K562 (cell line): ENCODE measurements at regions not wholly inside any gene's neighbourhood (a gene's known extent, or its start where the extent isn't known, plus 50 kb on each side); places are given as distances from the start of the nearest gene placed in this dataset.

Experiments used
- ATAC-seq: fragments of 200-7000 bp; cut with Tn5 transposase; 3 replicates; pipeline ENCODE4 v1.9.1; 2020; ENCODE audit warnings: moderate library complexity
- BruUV-seq: library from RNA; stranded (reverse); fragments of 400-500 nt; replicated peaks from 2 replicates; lab custom pipeline; 2021; lab: Mats Ljungman, UMichigan
- CTCF ChIA-PET: fragments of 300-600 bp; formaldehyde crosslinking; extraction: SDS; loops from one replicate; lab custom pipeline; 2021; ENCODE audit warnings: low intra/inter-chr PET ratio; lab: Yijun Ruan, JAX
- POLR2A ChIA-PET: fragments of 300-600, 350-650 bp; sonication (Branson Sonifier 250); formaldehyde crosslinking; extraction: SDS; loops from one replicate; lab custom pipeline; 2021; ENCODE audit warnings: antibody characterized with exemption, inconsistent platforms; lab: Yijun Ruan, JAX
- DNase-seq, 4 experiments: peaks; one replicate each; pipeline versions ENCODE4 v3.0.0 to v3.0.0-alpha.2; 2011 to 2018; ENCODE audit warnings: low spot score in 3 of 4, mixed read lengths in 3 of 4; ENCODE audit errors: extremely low read depth in 1 of 4
- FAIRE-seq: peaks from 2 replicates; lab custom pipeline; 2011; peaks lifted over from hg19 to GRCh38; lab: Jason Lieb, UNC
- H2AFZ ChIP-seq: 2 replicates; pipeline ENCODE4 v1.6.0; 2011; ENCODE audit warnings: low read depth, low read length, control low read depth, inconsistent platforms
- H3K27ac ChIP-seq: fragments of 200-600 bp; 3 replicates; pipeline ENCODE4 v1.8.0; 2011; ENCODE audit warnings: low read depth, mild to moderate bottlenecking, control low read depth, inconsistent platforms, low read length, moderate library complexity, mixed read lengths; ENCODE audit errors: extremely low read depth
- H3K27me3 ChIP-seq, 2 experiments: fragments of 300-600 bp in 1 of 2; 2 replicates in 1 of 2; 3 replicates in 1 of 2; pipeline versions ENCODE4 v1.6.0 to v1.8.0; 2011; ENCODE audit warnings: inconsistent platforms in 2 of 2, low read length in 2 of 2, mild to moderate bottlenecking in 1 of 2, mixed read lengths in 1 of 2, moderate library complexity in 1 of 2; ENCODE audit not compliant: control insufficient read depth in 2 of 2, insufficient read depth in 2 of 2
- H3K36me3 ChIP-seq: fragments of 300-600 bp; 3 replicates; pipeline ENCODE4 v1.8.0; 2011; ENCODE audit warnings: mild to moderate bottlenecking, low read length, inconsistent platforms; ENCODE audit not compliant: control insufficient read depth, insufficient read depth
- H3K4me1 ChIP-seq, 2 experiments: fragments of 200-600 bp in 1 of 2; replicated peaks in 1 of 2; 2 replicates in 1 of 2; 3 replicates in 1 of 2; pipeline versions ENCODE4 v1.5.1 to v1.8.0; 2011; ENCODE audit warnings: inconsistent platforms in 2 of 2, low read length in 2 of 2, mild to moderate bottlenecking in 1 of 2, mixed read lengths in 1 of 2, moderate library complexity in 1 of 2; ENCODE audit not compliant: control insufficient read depth in 2 of 2, insufficient read depth in 2 of 2
- H3K4me2 ChIP-seq: 2 replicates; pipeline ENCODE4 v1.6.1; 2011; ENCODE audit warnings: low read length, control low read depth, inconsistent platforms, mixed read lengths; ENCODE audit not compliant: insufficient read depth
- H3K4me3 ChIP-seq: fragments of 200-600 bp; sonication (generic), shearing (Covaris generic); 2 replicates; pipeline ENCODE4 v1.5.1; 2016; ENCODE audit warnings: control low read depth, inconsistent platforms
- H3K79me2 ChIP-seq: fragments of 200-600 bp; 3 replicates; pipeline ENCODE4 v1.8.0; 2011; ENCODE audit warnings: low read length, inconsistent platforms; ENCODE audit not compliant: control insufficient read depth, insufficient read depth
- H3K9ac ChIP-seq, 2 experiments: 2 replicates each; pipeline versions ENCODE4 v1.6.0 to v1.6.1; 2011; ENCODE audit warnings: low read depth in 2 of 2, low read length in 2 of 2, control low read depth in 1 of 2, inconsistent platforms in 1 of 2, mild to moderate bottlenecking in 1 of 2, mixed read lengths in 1 of 2; ENCODE audit not compliant: insufficient read depth in 1 of 2
- H3K9me1 ChIP-seq: one replicate; pipeline ENCODE4 v1.6.0; 2011; ENCODE audit warnings: inconsistent platforms, mild to moderate bottlenecking, low read length, moderate library complexity; ENCODE audit not compliant: control insufficient read depth, insufficient read depth
- H3K9me3 ChIP-seq: replicated peaks from 2 replicates; pipeline ENCODE4 v1.5.1; 2011; ENCODE audit warnings: low read depth, low read length, inconsistent platforms; ENCODE audit not compliant: control insufficient read depth, insufficient read depth
- H4K20me1 ChIP-seq: replicated peaks from 2 replicates; pipeline ENCODE4 v1.6.1; 2011; ENCODE audit warnings: low read length, inconsistent platforms, mixed read lengths; ENCODE audit not compliant: control insufficient read depth, insufficient read depth
- EGR1 ChIP-seq: fragments of 450-650 bp; conservative IDR thresholded peaks from 2 replicates; pipeline ENCODE4 v1.6.1; 2017; ENCODE audit warnings: mild to moderate bottlenecking
- ZBED1 ChIP-seq: IDR thresholded peaks from 2 replicates; pipeline ENCODE4 v1.6.1; 2014
- ZNF121 ChIP-seq: sonication (generic); formaldehyde crosslinking; conservative IDR thresholded peaks from 2 replicates; pipeline ENCODE4 v1.8.0; 2022; ENCODE audit warnings: missing genetic modification reagents
- whole genome bisulfite sequencing: fragments of 100-300 bp; shearing (Covaris generic); methylation state at CpG from one replicate; pipeline ENCODE4 v1.1.6; 2016; ENCODE audit warnings: low coverage, mixed read lengths; ENCODE audit not compliant: insufficient coverage; ENCODE audit errors: missing lambda C conversion rate; 5-methylcytosine and 5-hydroxymethylcytosine counted together
- in situ Hi-C: fragments of 300-500 bp; cut with MboI; formaldehyde crosslinking; loops from 4 replicates; pipeline ENCODE4 v1.15.0; 2018; ENCODE audit warnings: inconsistent platforms, mixed read lengths
- intact Hi-C: fragments of 100-400 bp; cut with micrococcal nuclease; formaldehyde crosslinking; loops from 2 replicates; pipeline ENCODE4 v1.14.2; 2022
- TF ChIP-seq, protein P1 (sequence below), 2 experiments: fragments of 450-650 bp in 1 of 2; sonication (generic) in 1 of 2; formaldehyde crosslinking in 1 of 2; IDR thresholded peaks in 1 of 2; conservative IDR thresholded peaks in 1 of 2; 2 replicates each; pipeline versions ENCODE4 v1.6.1 to v1.8.1; 2016 to 2023; ENCODE audit warnings: mild to moderate bottlenecking in 2 of 2, moderate library complexity in 2 of 2, inconsistent platforms in 1 of 2, missing genetic modification reagents in 1 of 2

DNA sequence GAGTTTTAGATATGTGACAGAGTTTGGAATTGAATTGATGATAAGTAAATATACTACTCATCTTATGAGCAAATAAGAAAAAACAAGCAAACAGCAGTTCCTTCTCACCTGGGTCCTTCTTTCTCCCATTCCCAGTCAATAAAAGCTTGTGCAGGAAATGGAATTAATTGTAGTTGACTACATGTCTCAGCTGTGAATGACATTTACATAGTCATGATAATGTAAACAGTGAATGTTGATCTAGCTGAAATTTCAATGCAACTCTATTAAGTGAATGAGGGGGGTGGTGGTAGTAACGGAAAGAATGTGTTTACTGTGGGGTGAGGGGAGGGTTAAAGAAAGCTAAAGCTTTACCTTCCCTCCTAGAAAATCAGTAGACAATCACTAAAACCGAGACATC lies 76.2 kb downstream of the NFKBIZ start:
- Histone ChIP-seq H3K9ac (no peak overlapping the region), H3K9me1 (no peaks in the 10 kb centered on the region), H3K9me3 (no peaks in the 10 kb centered on the region), H3K27ac (no peak overlapping the region), H3K4me1 (peaks cover 0 to 6% of the 10 kb centered on the region in 2 experiments; a peak in 1 of 5 replicates), H3K4me2 (no peak overlapping the region), H3K4me3 (no peak overlapping the region), H3K79me2 (no peaks in the 10 kb centered on the region), H4K20me1 (no peaks in the 10 kb centered on the region), H2AFZ (peak overlapping the region; percentile 76), H3K36me3 (no peaks in the 10 kb centered on the region), H3K27me3 (no peaks in the 10 kb centered on the region)
- ATAC-seq (no peak), FAIRE-seq (no peak), DNase-seq (no peak)
- in situ Hi-C loops (no loop called here), intact Hi-C loops (no loop called here)
- 25% methylated on average over 2 of the region's 2 CpGs for WGBS
- no TSS peak for BruUV-seq
- ChIA-PET POLR2A (interaction anchor here (0.6 to 1.7 kb wide), 3 partner anchors 12 to 135 kb away, joined by 3 to 4 read pairs (median 4); no protein-coding TSS in a partner anchor), CTCF (no interaction called here)
- 0 out of 2 replicates have a peak, but pooled peaks have one; percentile 14 for TF ChIP-seq EGR1
- no peak for TF ChIP-seq ZNF121 (CRISPR knock-in tag)

DNA sequence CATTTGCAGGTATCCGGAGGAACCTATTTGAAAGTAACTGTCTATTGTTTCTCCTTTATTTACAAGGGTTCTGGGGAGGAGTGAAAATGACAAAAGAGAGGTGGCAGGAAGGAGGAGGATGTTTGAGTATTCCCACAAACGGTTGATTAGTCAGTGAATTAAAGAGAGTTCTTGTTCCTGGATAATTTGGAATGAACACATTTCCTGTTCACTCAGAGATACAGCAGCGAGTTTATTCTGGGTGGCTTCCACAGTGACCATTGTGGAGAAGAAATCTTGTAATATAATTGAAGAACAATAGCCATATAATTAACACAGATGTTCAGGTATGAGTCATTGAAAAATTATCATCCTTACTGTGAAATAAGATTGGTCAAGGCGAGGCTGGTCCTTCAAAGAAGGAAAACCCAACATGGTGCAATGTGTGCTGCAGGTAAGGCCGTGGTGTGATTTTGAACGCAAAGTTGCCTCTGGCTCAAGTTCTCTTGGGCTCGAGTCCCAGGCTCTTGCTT lies 77.3 kb downstream of the NFKBIZ start:
- CTCF ChIA-PET = no interaction called here
- Histone ChIP-seq H3K27me3 (no peaks in the 10 kb centered on the region), H3K4me3 (no peak overlapping the region), H3K36me3 (no peaks in the 10 kb centered on the region), H3K9ac (no peak overlapping the region), H3K9me1 (no peaks in the 10 kb centered on the region), H3K4me1 (peaks cover 0 to 6% of the 10 kb centered on the region in 2 experiments; a peak in 1 of 5 replicates), H2AFZ (peak overlapping the region; percentile 51)
- intact Hi-C loops = no loop called here
- 25% methylated on average over 7 of the region's 7 CpGs for WGBS
- FAIRE-seq = no peak
- TF ChIP-seq, protein P1, sequence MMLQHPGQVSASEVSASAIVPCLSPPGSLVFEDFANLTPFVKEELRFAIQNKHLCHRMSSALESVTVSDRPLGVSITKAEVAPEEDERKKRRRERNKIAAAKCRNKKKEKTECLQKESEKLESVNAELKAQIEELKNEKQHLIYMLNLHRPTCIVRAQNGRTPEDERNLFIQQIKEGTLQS (IDR thresholded peaks at IDR 0.05) = peak; percentile 29; the same call in 1 of the 2 replicates
- TF ChIP-seq, protein P1 (CRISPR knock-in tag; conservative IDR thresholded peaks at IDR 0.05) = no peak
- TF ChIP-seq ZBED1 = no peak
- TF ChIP-seq, all 486 proteins: peak for 1
- no TSS peak for BruUV-seq
- in situ Hi-C loops = no loop called here
- Histone ChIP-seq H3K27ac (no peak overlapping the region), H4K20me1 (no peaks in the 10 kb centered on the region), H3K4me2 (no peak overlapping the region; the same call in 1 of the 2 replicates), H3K9me3 (no peaks in the 10 kb centered on the region), H3K79me2 (no peaks in the 10 kb centered on the region)
- ATAC-seq (no peak), DNase-seq (no peak)
- POLR2A ChIA-PET = no interaction called here
